HepG2 (cell line): ENCODE measurements at regions not wholly inside any gene's neighbourhood (a gene's known extent, or its start where the extent isn't known, plus 50 kb on each side); places are given as distances from the start of the nearest gene placed in this dataset.

Experiments used
- ATAC-seq: fragments of 200-7000 bp; cut with Tn5 transposase; 3 replicates; pipeline ENCODE4 v1.9.1; 2020; ENCODE audit warnings: mild to moderate bottlenecking, moderate library complexity
- BruUV-seq: library from RNA; stranded (reverse); fragments of 400-500 nt; replicated peaks from 2 replicates; lab custom pipeline; 2021; lab: Mats Ljungman, UMichigan
- CTCF ChIA-PET: fragments of 300-600 bp; formaldehyde crosslinking; extraction: SDS; loops from one replicate; lab custom pipeline; 2021; ENCODE audit warnings: low total read pairs, inconsistent platforms, low intra/inter-chr PET ratio; lab: Yijun Ruan, JAX
- POLR2A ChIA-PET: fragments of 350-600 bp; sonication (Branson Sonifier 250); formaldehyde crosslinking; loops from one replicate; lab custom pipeline; 2020; ENCODE audit warnings: antibody characterized with exemption, inconsistent platforms; lab: Yijun Ruan, JAX
- DNase-seq: peaks from one replicate; pipeline ENCODE4 v3.0.0-alpha.2; 2015; ENCODE audit warnings: low spot score
- FAIRE-seq: peaks from 3 replicates; lab custom pipeline; 2011; peaks lifted over from hg19 to GRCh38; lab: Jason Lieb, UNC
- H2AFZ ChIP-seq: one replicate; pipeline ENCODE4 v1.6.1; 2011; ENCODE audit warnings: low read length, inconsistent platforms
- H3K27ac ChIP-seq: fragments of 300-600 bp; 3 replicates; pipeline ENCODE4 v1.8.0; 2011; ENCODE audit warnings: mixed run types, mild to moderate bottlenecking, mixed read lengths, low read length, inconsistent platforms; ENCODE audit not compliant: insufficient read depth; ENCODE audit errors: extremely low read length
- H3K27me3 ChIP-seq, 2 experiments: fragments of 200-600 bp in 1 of 2; 2 replicates in 1 of 2; 3 replicates in 1 of 2; pipeline versions ENCODE4 v1.6.0 to v1.8.0; 2011; ENCODE audit warnings: low read length in 2 of 2, mild to moderate bottlenecking in 2 of 2, moderate library complexity in 2 of 2, inconsistent platforms in 1 of 2; ENCODE audit not compliant: insufficient read depth in 2 of 2, control insufficient read depth in 1 of 2
- H3K36me3 ChIP-seq, 2 experiments: fragments of 200-600 bp in 1 of 2; replicated peaks in 1 of 2; 2 replicates in 1 of 2; 3 replicates in 1 of 2; pipeline versions ENCODE4 v1.5.1 to v1.8.0; 2011; ENCODE audit warnings: low read length in 2 of 2, inconsistent platforms in 1 of 2; ENCODE audit not compliant: insufficient read depth in 2 of 2, control insufficient read depth in 1 of 2
- H3K4me1 ChIP-seq: 2 replicates; pipeline ENCODE4 v1.5.1; 2012; ENCODE audit warnings: low read length, inconsistent platforms; ENCODE audit not compliant: insufficient read depth
- H3K4me2 ChIP-seq: 2 replicates; pipeline ENCODE4 v1.6.0; 2011; ENCODE audit warnings: low read depth, low read length, inconsistent platforms
- H3K4me3 ChIP-seq, 3 experiments: fragments of 200-600 bp in 1 of 3; sonication (generic), shearing (Covaris generic) in 1 of 3; replicated peaks in 1 of 3; 2 replicates each; pipeline ENCODE4 v1.5.1; 2011 to 2016; ENCODE audit warnings: low read length in 3 of 3, inconsistent platforms in 2 of 3, low read depth in 2 of 3, mild to moderate bottlenecking in 2 of 3, control low read depth in 1 of 3, mixed read lengths in 1 of 3; ENCODE audit not compliant: insufficient read depth in 1 of 3
- H3K79me2 ChIP-seq: one replicate; pipeline ENCODE4 v1.6.1; 2011; ENCODE audit warnings: low read length, inconsistent platforms; ENCODE audit not compliant: insufficient read depth
- H3K9ac ChIP-seq: 2 replicates; pipeline ENCODE4 v1.6.0; 2011; ENCODE audit warnings: mild to moderate bottlenecking, low read depth, low read length, inconsistent platforms; ENCODE audit not compliant: insufficient read depth
- H3K9me3 ChIP-seq: 2 replicates; pipeline ENCODE4 v1.5.1; 2012; ENCODE audit warnings: mild to moderate bottlenecking, low read length
- H4K20me1 ChIP-seq: 2 replicates; pipeline ENCODE4 v1.6.0; 2011; ENCODE audit warnings: inconsistent platforms, mild to moderate bottlenecking, low read length, moderate library complexity; ENCODE audit not compliant: insufficient read depth
- DBP ChIP-seq: sonication (generic); formaldehyde crosslinking; IDR thresholded peaks from 2 replicates; pipeline ENCODE4 v1.4.0; 2020; ENCODE audit warnings: missing genetic modification reagents; ENCODE audit errors: not compliant biosample characterization
- GABPB1 ChIP-seq: IDR thresholded peaks from 2 replicates; pipeline ENCODE4 v1.6.1; 2016; ENCODE audit warnings: mild to moderate bottlenecking, missing genetic modification reagents, moderate library complexity, missing compliant biosample characterization
- MYNN ChIP-seq: sonication (generic); formaldehyde crosslinking; IDR thresholded peaks from 2 replicates; pipeline ENCODE4 v1.4.0; 2020; ENCODE audit warnings: mild to moderate bottlenecking, low read depth, missing genetic modification reagents
- PREB ChIP-seq: sonication (generic); formaldehyde crosslinking; IDR thresholded peaks from 2 replicates; pipeline ENCODE4 v1.4.0; 2020; ENCODE audit warnings: missing genetic modification reagents
- TBX3 ChIP-seq: fragments of 450-650 bp; IDR thresholded peaks from 2 replicates; pipeline ENCODE4 v1.6.1; 2017; ENCODE audit warnings: antibody characterized with exemption, mild to moderate bottlenecking, inconsistent platforms, borderline replicate concordance
- ZNF33B ChIP-seq: sonication (generic); formaldehyde crosslinking; IDR thresholded peaks from 2 replicates; pipeline ENCODE4 v1.5.1; 2020; ENCODE audit warnings: mild to moderate bottlenecking, missing genetic modification reagents
- WGBS: methylation state at CpG from one replicate; pipeline ENCODE4 v1.1.6; 2017; ENCODE audit warnings: low lambda C conversion rate; 5-methylcytosine and 5-hydroxymethylcytosine counted together
- in situ Hi-C: cut with HindIII; loops from 2 replicates; pipeline ENCODE4 v1.10.0; 2017; ENCODE audit warnings: low pct_unique_long_range_greater_than_20kb; ENCODE audit not compliant: extremely low pct_ligation_motif_present
- intact Hi-C: fragments of 100-400 bp; cut with micrococcal nuclease; formaldehyde crosslinking; loops from one replicate; pipeline ENCODE4 v1.10.0; 2022; ENCODE audit not compliant: unreplicated experiment

- Histone ChIP-seq H3K27ac (no peak overlapping the region), H3K36me3 (no peaks in the 10 kb centered on the region), H3K9ac (no peak overlapping the region), H3K4me3 (no peak overlapping the region), H3K27me3 (peaks cover 3 to 36% of the 10 kb centered on the region in 2 experiments; a peak in 3 of 5 replicates), H4K20me1 (no peaks in the 10 kb centered on the region), H2AFZ (no peak overlapping the region), H3K4me1 (no peaks in the 10 kb centered on the region), H3K9me3 (no peaks in the 10 kb centered on the region), H3K4me2 (no peak overlapping the region), H3K79me2 (no peaks in the 10 kb centered on the region)
- BruUV-seq, result no TSS peak
- FAIRE-seq (no peak), ATAC-seq (no peak), DNase-seq (no peak)
- in situ Hi-C loops, result loop anchor here (5.0 kb wide), 1 partner anchor 491 kb away; the partner anchor contains the start of gene FOXC2
- intact Hi-C loops, result no loop called here
- WGBS, result 58% methylated on average over 17 of the region's 17 CpGs
- POLR2A ChIA-PET, result no interaction called here
- CTCF ChIA-PET, result no interaction called here
- TF ChIP-seq DBP (CRISPR knock-in tag), result no peak
- TF ChIP-seq PREB (CRISPR knock-in tag), result no peak
- TF ChIP-seq MYNN (CRISPR knock-in tag), result no peak
- TF ChIP-seq ZNF33B (CRISPR knock-in tag), result no peak
- TF ChIP-seq TBX3, result no peak
- no peak for TF ChIP-seq GABPB1
Observed at GRCh38 chr16:87058728-87059250, 258.4 kb downstream of the C16orf95 start.
